H1 (cell line): ENCODE measurements at regions not wholly inside any gene's neighbourhood (a gene's known extent, or its start where the extent isn't known, plus 50 kb on each side); places are given as distances from the start of the nearest gene placed in this dataset.
"Not testable (repeated sequence)": the region's sequence is repeated elsewhere in the genome, so short reads cannot be mapped to it uniquely, and the experiment has no call there.

Experiments
- CTCF ChIA-PET: fragments of 300-600 bp; sonication (Branson Sonifier 250); formaldehyde crosslinking; loops from one replicate; lab custom pipeline; 2021; ENCODE audit not compliant: partially characterized antibody; lab: Charles Lee
- POLR2A ChIA-PET: fragments of 300-600 bp; sonication (Branson Sonifier 250); formaldehyde crosslinking; loops from one replicate; lab custom pipeline; 2021; ENCODE audit warnings: inconsistent platforms; ENCODE audit not compliant: partially characterized antibody; lab: Charles Lee
- DNase-seq, 2 experiments: peaks; one replicate each; pipeline versions ENCODE4 v3.0.0 to v3.0.0-alpha.2; 2010 to 2022; ENCODE audit warnings: low spot score in 2 of 2, low read depth in 1 of 2, mixed read lengths in 1 of 2
- FAIRE-seq: peaks from 2 replicates; lab custom pipeline; 2011; peaks lifted over from hg19 to GRCh38; lab: Jason Lieb, UNC
- H2AFZ ChIP-seq: 2 replicates; pipeline ENCODE4 v1.8.1; 2012; ENCODE audit warnings: low read length, inconsistent platforms
- H2AK5ac ChIP-seq: 2 replicates; pipeline ENCODE4 v1.6.1; 2013; ENCODE audit warnings: low read depth, low read length
- H2BK120ac ChIP-seq: replicated peaks from 2 replicates; pipeline ENCODE3; 2013; ENCODE audit warnings: low read depth, low read length, inconsistent platforms
- H2BK12ac ChIP-seq: 2 replicates; pipeline ENCODE4 v1.6.1; 2013; ENCODE audit warnings: low read depth, low read length
- H2BK15ac ChIP-seq: 2 replicates; pipeline ENCODE4 v1.6.1; 2013; ENCODE audit warnings: low read length
- H2BK20ac ChIP-seq: 2 replicates; pipeline ENCODE4 v1.6.1; 2013; ENCODE audit warnings: low read length
- H2BK5ac ChIP-seq: 2 replicates; pipeline ENCODE4 v1.6.1; 2013; ENCODE audit warnings: low read depth, low read length
- H3K14ac ChIP-seq: 2 replicates; pipeline ENCODE4 v1.6.1; 2013; ENCODE audit warnings: inconsistent platforms; ENCODE audit not compliant: insufficient read length
- H3K18ac ChIP-seq: 2 replicates; pipeline ENCODE4 v1.6.1; 2013; ENCODE audit warnings: low read length; ENCODE audit errors: extremely low read depth
- H3K23ac ChIP-seq: 2 replicates; pipeline ENCODE4 v1.6.1; 2013; ENCODE audit warnings: inconsistent platforms; ENCODE audit not compliant: insufficient read length
- H3K23me2 ChIP-seq: 2 replicates; pipeline ENCODE4 v1.6.1; 2013; ENCODE audit warnings: low read depth, low read length
- H3K27ac ChIP-seq: 2 replicates; pipeline ENCODE4 v1.6.1; 2011; ENCODE audit warnings: low read depth, low read length, inconsistent platforms
- H3K27me3 ChIP-seq, 4 experiments: replicated peaks in 1 of 4; 1 replicate in 1 of 4; 2 replicates in 3 of 4; pipeline versions ENCODE4 v1.6.1 to v1.8.1; 2011 to 2013; ENCODE audit warnings: low read length in 3 of 4, mild to moderate bottlenecking in 3 of 4, inconsistent platforms in 2 of 4, mixed read lengths in 2 of 4, moderate library complexity in 1 of 4; ENCODE audit not compliant: control insufficient read depth in 3 of 4, insufficient read depth in 3 of 4; ENCODE audit errors: extremely low read depth in 1 of 4
- H3K36me3 ChIP-seq, 4 experiments: 2 replicates each; pipeline versions ENCODE4 v1.6.1 to v1.8.1; 2011 to 2013; ENCODE audit warnings: mild to moderate bottlenecking in 4 of 4, low read length in 3 of 4, moderate library complexity in 2 of 4, control low read depth in 1 of 4, inconsistent platforms in 1 of 4; ENCODE audit not compliant: insufficient read depth in 4 of 4, control insufficient read depth in 2 of 4
- H3K4ac ChIP-seq: replicated peaks from 2 replicates; pipeline ENCODE3; 2013; ENCODE audit warnings: low read length, low read depth, mixed read lengths, inconsistent platforms; ENCODE audit not compliant: insufficient read length
- H3K4me1 ChIP-seq, 4 experiments: replicated peaks in 1 of 4; 1 replicate in 1 of 4; 2 replicates in 3 of 4; pipeline versions ENCODE4 v1.6.1 to v1.8.1; 2011 to 2013; ENCODE audit warnings: low read length in 3 of 4, inconsistent platforms in 2 of 4, mixed read lengths in 1 of 4; ENCODE audit not compliant: insufficient read depth in 4 of 4, control insufficient read depth in 3 of 4
- H3K4me2 ChIP-seq, 2 experiments: 2 replicates each; pipeline versions ENCODE4 v1.6.1 to v1.8.1; 2011 to 2013; ENCODE audit warnings: low read depth in 2 of 2, low read length in 2 of 2, control low read depth in 1 of 2, inconsistent platforms in 1 of 2, mild to moderate bottlenecking in 1 of 2; ENCODE audit not compliant: insufficient read depth in 1 of 2
- H3K4me3 ChIP-seq, 4 experiments: fragments of 200-600, 300-600 bp in 1 of 4; sonication (generic), shearing (Covaris generic), sonication (Bioruptor Twin) in 1 of 4; 2 replicates each; pipeline versions ENCODE4 v1.5.1 to v1.8.1; 2011 to 2016; ENCODE audit warnings: low read length in 4 of 4, low read depth in 3 of 4, control low read depth in 2 of 4, inconsistent platforms in 2 of 4, mild to moderate bottlenecking in 2 of 4, mixed read lengths in 1 of 4, moderate library complexity in 1 of 4; ENCODE audit not compliant: insufficient read depth in 2 of 4; ENCODE audit errors: extremely low read depth in 1 of 4
- H3K56ac ChIP-seq: replicated peaks from 2 replicates; pipeline ENCODE3; 2013; ENCODE audit warnings: low read depth, mild to moderate bottlenecking, mixed read lengths, low read length, inconsistent platforms; ENCODE audit not compliant: insufficient read length
- H3K79me1 ChIP-seq: 2 replicates; pipeline ENCODE4 v1.6.1; 2013; ENCODE audit warnings: low read depth, low read length, control low read depth
- H3K79me2 ChIP-seq, 2 experiments: 2 replicates each; pipeline versions ENCODE4 v1.6.1 to v1.8.1; 2012 to 2013; ENCODE audit warnings: low read length in 2 of 2, mild to moderate bottlenecking in 2 of 2, inconsistent platforms in 1 of 2; ENCODE audit not compliant: insufficient read depth in 2 of 2, control insufficient read depth in 1 of 2
- H3K9ac ChIP-seq, 4 experiments: replicated peaks in 1 of 4; 1 replicate in 1 of 4; 2 replicates in 3 of 4; pipeline versions ENCODE4 v1.6.1 to v1.8.1; 2011 to 2013; ENCODE audit warnings: low read depth in 3 of 4, low read length in 3 of 4, control low read depth in 2 of 4, mild to moderate bottlenecking in 2 of 4, moderate library complexity in 2 of 4, inconsistent platforms in 1 of 4; ENCODE audit errors: extremely low read depth in 1 of 4
- H3K9me3 ChIP-seq, 2 experiments: 2 replicates each; pipeline versions ENCODE4 v1.6.1 to v1.8.1; 2012 to 2013; ENCODE audit warnings: mild to moderate bottlenecking in 2 of 2, moderate library complexity in 2 of 2, control low read depth in 1 of 2, inconsistent platforms in 1 of 2, low read depth in 1 of 2, low read length in 1 of 2, mixed read lengths in 1 of 2; ENCODE audit not compliant: insufficient read depth in 2 of 2
- H4K20me1 ChIP-seq, 2 experiments: replicated peaks in 1 of 2; 2 replicates each; pipeline versions ENCODE3 to v1.8.1; 2011 to 2013; ENCODE audit warnings: inconsistent platforms in 2 of 2, low read length in 2 of 2, mild to moderate bottlenecking in 1 of 2; ENCODE audit not compliant: insufficient read depth in 2 of 2, control insufficient read depth in 1 of 2
- H4K5ac ChIP-seq: 2 replicates; pipeline ENCODE4 v1.6.1; 2013; ENCODE audit warnings: low read length, low read depth, mixed read lengths, inconsistent platforms; ENCODE audit not compliant: insufficient read length
- H4K8ac ChIP-seq: 2 replicates; pipeline ENCODE4 v1.8.0; 2013; ENCODE audit warnings: mild to moderate bottlenecking, moderate library complexity, low read length, inconsistent platforms; ENCODE audit not compliant: insufficient read depth; ENCODE audit errors: extremely low read depth
- H4K91ac ChIP-seq: replicated peaks from 2 replicates; pipeline ENCODE3; 2013; ENCODE audit warnings: low read length, mixed read lengths, inconsistent platforms; ENCODE audit not compliant: insufficient read length
- CHD1 ChIP-seq: IDR thresholded peaks from 2 replicates; pipeline ENCODE4 v1.6.1; 2012; ENCODE audit warnings: low read depth, low read length, improper control_type of control experiment
- SP1 ChIP-seq: IDR thresholded peaks from 2 replicates; pipeline ENCODE4 v1.6.1; 2011; ENCODE audit warnings: low read depth, low read length
- WGBS, 2 experiments: shearing (Covaris generic) in 1 of 2; methylation state at CpG; one replicate each; pipeline versions ENCODE4 v1.1.6 to v1.1.7; 2013 to 2015; ENCODE audit warnings: low lambda C conversion rate in 2 of 2, mixed read lengths in 2 of 2, inconsistent platforms in 1 of 2, low coverage in 1 of 2, missing lambda C conversion rate in 1 of 2; ENCODE audit not compliant: insufficient replicate concordance in 2 of 2, insufficient coverage in 1 of 2, insufficient read length in 1 of 2; ENCODE audit errors: extremely low coverage in 1 of 2, missing lambda C conversion rate in 1 of 2; 5-methylcytosine and 5-hydroxymethylcytosine counted together

GRCh38 chr5:113749334-113749733, 235.8 kb downstream of the YTHDC2 start:
- FAIRE-seq: peak; percentile 55
- no peak overlapping the region for H3K27ac ChIP-seq
- no peak overlapping the region for H2BK5ac ChIP-seq
- no peak for DNase-seq
- H3K4me3 ChIP-seq: no peak overlapping the region
- H4K20me1 ChIP-seq: no peaks in the 10 kb centered on the region
- ChIA-PET POLR2A (no interaction called here), CTCF (interaction anchor here (1.5 to 1.7 kb wide), 2 partner anchors 57 to 67 kb away, joined by 3 read pairs; no protein-coding TSS in a partner anchor)
- no peak overlapping the region for H4K91ac ChIP-seq
- no peak overlapping the region for H3K4ac ChIP-seq
- no peak overlapping the region for H3K14ac ChIP-seq
- no peaks in the 10 kb centered on the region for H3K79me2 ChIP-seq
- no peak overlapping the region for H4K8ac ChIP-seq
- H3K9ac ChIP-seq: no peak overlapping the region
- H3K56ac ChIP-seq: no peak overlapping the region
- WGBS, 2 experiments: 89% methylated on average over 1 of the region's 1 CpG; no CpG with 5 or more reads in 1 of the 2 experiments
- no peak overlapping the region for H3K23ac ChIP-seq
- H3K79me1 ChIP-seq: no peaks in the 10 kb centered on the region
- H3K27me3 ChIP-seq: no peaks in the 10 kb centered on the region
- H2BK15ac ChIP-seq: no peak overlapping the region
- no peak overlapping the region for H4K5ac ChIP-seq
- H2BK120ac ChIP-seq: no peak overlapping the region
- no peak overlapping the region for H3K4me2 ChIP-seq
- no peak overlapping the region for H2BK12ac ChIP-seq
- no peaks in the 10 kb centered on the region for H3K23me2 ChIP-seq
- H2BK20ac ChIP-seq: no peak overlapping the region
- peak overlapping the region; percentile 11; the same call in 1 of the 2 replicates for H3K18ac ChIP-seq
- no peak overlapping the region for H2AK5ac ChIP-seq
- TF ChIP-seq CHD1 (no peak), SP1 (peak; percentile 75)
- TF ChIP-seq, all 59 proteins: peak for 1
- Histone ChIP-seq H2AFZ (no peak overlapping the region; the same call in 1 of the 2 replicates), H3K4me1 (no peaks in the 10 kb centered on the region; a peak in 2 of 7 replicates), H3K36me3 (no peaks in the 10 kb centered on the region; a peak in 1 of 8 replicates), H3K9me3 (peaks cover 0 to 5% of the 10 kb centered on the region in 2 experiments; a peak in 1 of 4 replicates)

GRCh38 chr5:113753182-113753581, 239.7 kb downstream of the YTHDC2 start:
- FAIRE-seq: not testable (repeated sequence)

More at GRCh38 chr5:113753182-113753581, 239.7 kb downstream of the YTHDC2 start:
- H2AFZ ChIP-seq, H2BK5ac ChIP-seq, CTCF ChIA-PET, H4K91ac ChIP-seq, H3K36me3 ChIP-seq, H2BK20ac ChIP-seq, H3K4me1 ChIP-seq, H2BK12ac ChIP-seq, H3K79me2 ChIP-seq, H3K9ac ChIP-seq, H3K4ac ChIP-seq, H4K8ac ChIP-seq, H3K79me1 ChIP-seq, H3K56ac ChIP-seq, H3K23ac ChIP-seq, H2BK120ac ChIP-seq, H3K27me3 ChIP-seq, H3K23me2 ChIP-seq, H3K18ac ChIP-seq, H2BK15ac ChIP-seq, H2AK5ac ChIP-seq, H3K9me3 ChIP-seq, DNase-seq, H4K20me1 ChIP-seq, H4K5ac ChIP-seq, H3K14ac ChIP-seq, H3K4me3 ChIP-seq, H3K27ac ChIP-seq, H3K4me2 ChIP-seq: not testable (repeated sequence)
- whole genome bisulfite sequencing, 2 experiments: 91% methylated on average over 18 of the region's 20 CpGs; no CpG with 5 or more reads in 1 of the 2 experiments
- POLR2A ChIA-PET: interaction anchor here (1.2 kb wide), 1 partner anchor 31 kb away, joined by 3 read pairs; no protein-coding TSS in a partner anchor
